Activated T-cell treated with anti-CD3 and anti-CD28 coated beads for 48 hours (primary cell): ENCODE measurements at regions not wholly inside any gene's neighbourhood (a gene's known extent, or its start where the extent isn't known, plus 50 kb on each side); places are given as distances from the start of the nearest gene placed in this dataset.
"Not testable (repeated sequence)": the region's sequence is repeated elsewhere in the genome, so short reads cannot be mapped to it uniquely, and the experiment has no call there.

Experiments
- DNase-seq: peaks from one replicate; pipeline ENCODE4 v3.0.0-alpha.2; 2020; ENCODE audit warnings: low read depth

- no peak for DNase-seq
Measured at GRCh38 chr12:90695415-90695814, 259.6 kb downstream of the CCER1 start.

- no peak for DNase-seq
Measured at GRCh38 chr12:90690120-90690519, 264.9 kb downstream of the CCER1 start.

- DNase-seq, result not testable (repeated sequence)
Measured at GRCh38 chr12:90687682-90688081, 267.3 kb downstream of the CCER1 start.

GRCh38 chr12:90683871-90684270, 271.1 kb downstream of the CCER1 start:
- no peak for DNase-seq

- DNase-seq, result no peak
Measured at GRCh38 chr12:90682398-90682797, 272.6 kb downstream of the CCER1 start.

- no peak for DNase-seq
Measured at GRCh38 chr12:90679674-90680073, 275.3 kb downstream of the CCER1 start.

GRCh38 chr12:90677552-90677951, 277.4 kb downstream of the CCER1 start:
- no peak for DNase-seq

- DNase-seq, result no peak
Measured at GRCh38 chr12:90677055-90677454, 277.9 kb downstream of the CCER1 start.

GRCh38 chr12:90675106-90675505, 279.9 kb downstream of the CCER1 start:
- DNase-seq, result no peak

- DNase-seq, result no peak
Measured at GRCh38 chr12:90672081-90672480, 282.9 kb downstream of the CCER1 start.

- DNase-seq, result not testable (repeated sequence)
Measured at GRCh38 chr12:90663949-90664348, 291.0 kb downstream of the CCER1 start.

- no peak for DNase-seq
Measured at GRCh38 chr12:90659060-90659459, 295.9 kb downstream of the CCER1 start.

GRCh38 chr12:90653040-90653439, 301.9 kb downstream of the CCER1 start:
- no peak for DNase-seq

GRCh38 chr12:90652280-90652679, 302.7 kb downstream of the CCER1 start:
- DNase-seq, result no peak

GRCh38 chr12:90645181-90645580, 309.8 kb downstream of the CCER1 start:
- no peak for DNase-seq

GRCh38 chr12:90631591-90632212, 323.3 kb downstream of the CCER1 start:
- DNase-seq, result no peak

GRCh38 chr12:90630006-90630405, 325.0 kb downstream of the CCER1 start:
- no peak for DNase-seq

- DNase-seq, result no peak
Measured at GRCh38 chr12:90628213-90628612, 326.8 kb downstream of the CCER1 start.

GRCh38 chr12:90627180-90627896, 327.6 kb downstream of the CCER1 start:
- DNase-seq, result no peak

- DNase-seq, result no peak
Measured at GRCh38 chr12:90622431-90622830, 332.5 kb downstream of the CCER1 start.

- no peak for DNase-seq
Measured at GRCh38 chr12:90621927-90622326, 333.0 kb downstream of the CCER1 start.

- no peak for DNase-seq
Measured at GRCh38 chr12:90619943-90620342, 335.0 kb downstream of the CCER1 start.

GRCh38 chr12:90618586-90618985, 336.4 kb downstream of the CCER1 start:
- DNase-seq, result no peak

- DNase-seq, result no peak
Measured at GRCh38 chr12:90611891-90612290, 343.1 kb downstream of the CCER1 start.
